Prostate gland (tissue), 2 donors: ENCODE measurements at regions not wholly inside any gene's neighbourhood (a gene's known extent, or its start where the extent isn't known, plus 50 kb on each side); places are given as distances from the start of the nearest gene placed in this dataset.

Experiments
- DNase-seq: peaks from one replicate; pipeline ENCODE4 v3.0.0-alpha.2; 2019; ENCODE audit warnings: low spot score
- H3K27ac ChIP-seq, 2 donors: fragments of 200-600 bp; sonication (generic); 2 replicates each; pipeline ENCODE4 v1.5.1; 2017 to 2019
- H3K27me3 ChIP-seq: fragments of 200-600 bp; sonication (generic); replicated peaks from 2 replicates; pipeline ENCODE4 v1.5.1; 2019; ENCODE audit not compliant: insufficient read depth
- H3K36me3 ChIP-seq, 2 donors: fragments of 200-600 bp; sonication (generic); 1 replicate in 1 of 2; 2 replicates in 1 of 2; pipeline versions ENCODE4 v1.5.1 to v1.8.1; 2017 to 2019
- H3K4me1 ChIP-seq: fragments of 200-600 bp; sonication (generic); replicated peaks from 2 replicates; pipeline ENCODE4 v1.5.1; 2019
- H3K4me3 ChIP-seq, 2 donors: fragments of 200-600 bp; sonication (generic); 2 replicates each; pipeline ENCODE4 v1.5.1; 2017 to 2019
- H3K9me3 ChIP-seq: fragments of 200-600 bp; sonication (generic); 2 replicates; pipeline ENCODE4 v1.5.1; 2017
- POLR2A ChIP-seq: fragments of 450-650 bp; IDR thresholded peaks from one replicate; pipeline ENCODE4 v1.6.1; 2016; ENCODE audit warnings: antibody characterized with exemption, mild to moderate bottlenecking
- POLR2AphosphoS5 ChIP-seq: sonication (generic); formaldehyde crosslinking; IDR thresholded peaks from one replicate; pipeline ENCODE4 v1.6.1; 2017; ENCODE audit warnings: antibody characterized with exemption
- WGBS: methylation state at CpG from one replicate; pipeline ENCODE4 v1.1.5; 2018; 5-methylcytosine and 5-hydroxymethylcytosine counted together
- intact Hi-C: fragments of 100-400 bp; cut with DNase I; formaldehyde crosslinking; loops from one replicate; pipeline ENCODE4 v1.14.2; 2022
- TF ChIP-seq, protein P1 (sequence below), 4 experiments: fragments of 200-600 bp in 2 of 4; fragments of 450-650 bp in 2 of 4; sonication (generic) in 2 of 4; IDR thresholded peaks; 1 replicate in 3 of 4; 2 replicates in 1 of 4; pipeline ENCODE4 v1.5.1; 2016 to 2019; ENCODE audit warnings: antibody characterized with exemption in 4 of 4, mild to moderate bottlenecking in 2 of 4, moderate library complexity in 2 of 4

DNA sequence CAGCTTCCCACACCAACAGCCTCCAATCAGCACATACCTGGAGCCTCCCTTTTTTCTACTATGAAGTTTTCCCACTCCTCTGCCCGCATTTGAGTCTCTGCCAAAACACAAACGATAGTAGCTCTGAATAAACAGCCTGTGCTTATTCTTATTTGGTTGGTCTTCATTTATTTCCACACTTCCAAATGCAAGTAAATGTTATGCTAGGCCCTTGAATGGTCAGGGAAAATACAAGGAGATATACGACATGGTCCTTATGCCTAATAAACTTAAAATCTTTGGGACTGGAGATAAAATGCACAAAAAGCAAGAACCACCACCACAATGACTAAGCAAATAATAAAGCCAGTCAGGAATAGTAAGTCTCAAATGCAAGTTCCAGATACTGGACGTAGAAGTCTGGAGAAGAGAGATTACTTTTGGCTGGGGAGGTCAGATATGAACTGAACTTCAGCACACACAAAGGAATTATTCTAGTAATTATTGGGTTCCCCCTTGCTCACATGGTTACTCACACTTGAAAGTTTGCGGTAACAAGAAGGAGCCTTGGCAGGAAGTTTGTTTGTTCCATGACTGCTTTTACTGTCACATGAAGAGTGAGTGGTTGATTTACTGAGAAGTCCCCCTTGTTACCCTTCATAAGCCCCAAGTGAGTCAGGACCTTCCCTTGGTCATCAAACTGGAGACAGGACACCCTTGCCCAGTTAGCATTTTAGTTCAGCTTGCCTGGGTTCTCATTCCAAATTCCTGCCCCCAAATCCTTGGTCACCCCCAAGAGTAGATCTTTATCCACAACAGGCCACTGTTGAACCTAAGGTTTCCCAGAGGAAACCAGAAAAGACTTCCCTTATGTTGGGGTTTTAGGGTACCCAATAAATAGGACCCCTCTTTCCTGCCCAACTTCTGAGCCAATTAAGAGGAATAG, 511.2 kb upstream of the JARID2 start:
- Histone ChIP-seq H3K27me3 (no peaks in the 10 kb centered on the region), H3K36me3 (no peaks in the 10 kb centered on the region), H3K9me3 (no peaks in the 10 kb centered on the region), H3K4me3 (no peak overlapping the region), H3K27ac (no peak overlapping the region), H3K4me1 (no peaks in the 10 kb centered on the region)
- no peak for DNase-seq
- 65% methylated on average over 5 of the region's 5 CpGs for WGBS
- TF ChIP-seq, protein P1, sequence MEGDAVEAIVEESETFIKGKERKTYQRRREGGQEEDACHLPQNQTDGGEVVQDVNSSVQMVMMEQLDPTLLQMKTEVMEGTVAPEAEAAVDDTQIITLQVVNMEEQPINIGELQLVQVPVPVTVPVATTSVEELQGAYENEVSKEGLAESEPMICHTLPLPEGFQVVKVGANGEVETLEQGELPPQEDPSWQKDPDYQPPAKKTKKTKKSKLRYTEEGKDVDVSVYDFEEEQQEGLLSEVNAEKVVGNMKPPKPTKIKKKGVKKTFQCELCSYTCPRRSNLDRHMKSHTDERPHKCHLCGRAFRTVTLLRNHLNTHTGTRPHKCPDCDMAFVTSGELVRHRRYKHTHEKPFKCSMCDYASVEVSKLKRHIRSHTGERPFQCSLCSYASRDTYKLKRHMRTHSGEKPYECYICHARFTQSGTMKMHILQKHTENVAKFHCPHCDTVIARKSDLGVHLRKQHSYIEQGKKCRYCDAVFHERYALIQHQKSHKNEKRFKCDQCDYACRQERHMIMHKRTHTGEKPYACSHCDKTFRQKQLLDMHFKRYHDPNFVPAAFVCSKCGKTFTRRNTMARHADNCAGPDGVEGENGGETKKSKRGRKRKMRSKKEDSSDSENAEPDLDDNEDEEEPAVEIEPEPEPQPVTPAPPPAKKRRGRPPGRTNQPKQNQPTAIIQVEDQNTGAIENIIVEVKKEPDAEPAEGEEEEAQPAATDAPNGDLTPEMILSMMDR (IDR thresholded peaks at IDR 0.05), result no peak
- no peak for TF ChIP-seq POLR2AphosphoS5
- TF ChIP-seq POLR2A, result no peak
- intact Hi-C loops, result no loop called here

DNA sequence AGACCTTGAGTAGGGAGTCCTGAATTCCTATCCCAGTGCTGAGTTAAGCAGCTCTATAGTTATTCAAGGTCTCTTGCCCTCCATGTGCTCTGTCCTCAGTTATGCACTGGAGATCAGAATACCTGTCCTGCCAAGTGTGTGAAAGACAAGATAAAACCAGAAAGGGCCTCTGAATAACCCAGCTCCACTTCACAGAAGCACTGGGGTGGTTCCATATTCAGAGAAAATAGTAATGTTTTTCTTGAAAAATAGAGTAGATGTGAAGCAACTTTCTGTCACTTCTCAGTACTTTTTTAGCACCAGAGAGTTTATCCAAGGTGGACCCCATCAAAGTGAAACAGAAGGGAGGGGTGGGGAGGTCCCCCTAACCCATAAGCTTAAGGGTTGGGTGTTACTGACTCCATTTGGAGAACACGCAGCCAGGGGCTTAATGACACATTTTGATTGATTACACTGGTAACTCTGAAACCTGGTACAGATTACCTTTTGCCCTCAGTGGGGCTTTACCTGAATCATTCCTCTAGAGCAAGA, 509.8 kb upstream of the JARID2 start:
- no peak overlapping the region for H3K27ac ChIP-seq
- H3K4me3 ChIP-seq, result no peak overlapping the region
- TF ChIP-seq POLR2AphosphoS5 (no peak), POLR2A (no peak)
- TF ChIP-seq, protein P1 (IDR thresholded peaks at IDR 0.05), result no peak
- no peaks in the 10 kb centered on the region for H3K27me3 ChIP-seq
- intact Hi-C loops, result no loop called here
- H3K4me1 ChIP-seq, result no peaks in the 10 kb centered on the region
- no peak for DNase-seq
- 100% methylated on average over 1 of the region's 1 CpG for WGBS
- no peaks in the 10 kb centered on the region for H3K36me3 ChIP-seq
- H3K9me3 ChIP-seq, result no peaks in the 10 kb centered on the region

DNA sequence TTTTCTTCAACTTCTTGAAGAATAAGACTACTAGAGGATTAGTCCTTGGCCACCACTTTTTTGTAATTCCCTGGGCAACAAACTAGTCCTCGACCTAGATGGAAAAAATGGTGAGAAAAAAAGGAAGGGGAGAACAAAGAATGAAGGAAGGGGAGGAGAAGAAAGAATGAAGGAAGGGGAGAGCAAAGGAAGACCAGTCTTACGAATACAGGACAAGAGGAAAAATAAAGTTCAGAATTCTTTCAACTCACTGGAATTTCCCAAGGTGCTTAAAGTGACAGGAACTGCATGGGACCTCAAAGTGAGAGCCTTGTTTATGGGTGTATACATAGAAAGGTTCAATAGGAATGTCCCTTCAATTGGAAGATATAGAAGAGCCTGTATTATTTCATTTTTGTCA, 509.3 kb upstream of the JARID2 start:
- Histone ChIP-seq H3K27ac (no peak overlapping the region), H3K9me3 (no peaks in the 10 kb centered on the region), H3K36me3 (no peaks in the 10 kb centered on the region), H3K27me3 (no peaks in the 10 kb centered on the region), H3K4me1 (no peaks in the 10 kb centered on the region), H3K4me3 (no peak overlapping the region)
- intact Hi-C loops, result no loop called here
- no peak for TF ChIP-seq POLR2AphosphoS5
- TF ChIP-seq, protein P1 (IDR thresholded peaks at IDR 0.05), result no peak
- TF ChIP-seq POLR2A, result no peak
- WGBS, result 86% methylated on average over 2 of the region's 2 CpGs
- DNase-seq, result no peak

DNA sequence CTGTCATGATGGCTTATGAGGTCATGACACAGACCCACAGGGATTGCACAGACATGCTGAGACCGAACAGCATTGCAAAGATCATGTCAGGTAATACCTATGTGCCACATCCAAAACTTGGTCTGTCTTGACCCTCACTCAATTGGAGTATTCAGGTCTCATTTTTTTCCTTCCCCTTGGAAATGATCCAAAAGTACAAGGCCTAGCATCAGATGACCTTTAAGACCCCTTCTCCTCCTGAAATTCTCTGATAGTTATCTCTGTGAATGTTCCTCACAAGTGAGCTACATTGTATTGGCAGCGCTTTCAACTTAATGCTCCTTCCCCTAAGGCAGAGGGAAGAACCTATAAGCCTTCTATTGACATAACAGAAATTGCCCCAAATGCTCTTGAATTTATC, 507.4 kb upstream of the JARID2 start:
- Histone ChIP-seq H3K4me1 (no peaks in the 10 kb centered on the region), H3K9me3 (no peaks in the 10 kb centered on the region), H3K27me3 (no peaks in the 10 kb centered on the region), H3K36me3 (no peaks in the 10 kb centered on the region), H3K27ac (no peak overlapping the region), H3K4me3 (no peak overlapping the region)
- intact Hi-C loops, result no loop called here
- 95% methylated on average over 2 of the region's 2 CpGs for WGBS
- TF ChIP-seq POLR2A (no peak), POLR2AphosphoS5 (no peak)
- TF ChIP-seq, protein P1 (IDR thresholded peaks at IDR 0.05), result no peak
- no peak for DNase-seq

DNA sequence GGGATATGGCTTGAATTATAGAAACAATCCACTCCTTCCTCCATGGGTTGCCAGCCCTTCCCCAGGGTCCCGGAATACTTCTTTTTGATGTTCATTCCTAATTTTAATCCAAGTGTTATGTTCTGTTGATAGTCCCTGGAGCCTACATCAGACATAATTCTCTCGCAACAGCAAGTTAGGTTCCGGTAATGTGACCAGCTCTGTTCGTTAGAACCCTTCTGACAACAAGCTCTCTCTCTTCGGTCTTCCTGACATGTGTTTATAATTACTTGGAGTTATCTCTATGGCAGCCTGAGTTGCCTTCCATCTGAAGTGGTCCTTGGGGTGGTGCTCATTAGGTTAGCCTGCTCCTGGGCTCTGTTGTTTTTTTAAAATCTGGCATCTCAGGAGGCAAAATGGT, 506.9 kb upstream of the JARID2 start:
- TF ChIP-seq POLR2A, result no peak
- TF ChIP-seq POLR2AphosphoS5, result no peak
- TF ChIP-seq, protein P1 (IDR thresholded peaks at IDR 0.05), result no peak
- H3K36me3 ChIP-seq, result no peaks in the 10 kb centered on the region
- H3K4me3 ChIP-seq, result no peak overlapping the region
- no peak overlapping the region for H3K27ac ChIP-seq
- H3K9me3 ChIP-seq, result no peaks in the 10 kb centered on the region
- no peaks in the 10 kb centered on the region for H3K4me1 ChIP-seq
- no peaks in the 10 kb centered on the region for H3K27me3 ChIP-seq
- DNase-seq, result no peak
- intact Hi-C loops, result no loop called here
- WGBS, result 93% methylated on average over 5 of the region's 5 CpGs
